SK-N-SH (cell line): ENCODE measurements at regions not wholly inside any gene's neighbourhood (a gene's known extent, or its start where the extent isn't known, plus 50 kb on each side); places are given as distances from the start of the nearest gene placed in this dataset.

Experiments
- CTCF ChIA-PET: fragments of 300-600, 350-600 bp; formaldehyde crosslinking; extraction: SDS; loops from one replicate; lab custom pipeline; 2021; lab: Yijun Ruan, JAX
- POLR2A ChIA-PET: fragments of 350-600 bp; sonication (Branson Sonifier 250); formaldehyde crosslinking; extraction: SDS; loops from one replicate; lab custom pipeline; 2020; ENCODE audit warnings: antibody characterized with exemption, inconsistent platforms; lab: Yijun Ruan, JAX
- DNase-seq: peaks from one replicate; pipeline ENCODE4 v3.0.0; 2012
- H2AFZ ChIP-seq: fragments of 200-600 bp; sonication (generic); 2 replicates; pipeline ENCODE4 v1.8.1; 2016; ENCODE audit warnings: antibody characterized with exemption, mild to moderate bottlenecking, low read depth
- H3F3A ChIP-seq: fragments of 200-600 bp; sonication (generic); replicated peaks from 2 replicates; pipeline ENCODE3; 2016; ENCODE audit warnings: antibody characterized with exemption, mild to moderate bottlenecking; ENCODE audit not compliant: insufficient read depth
- H3K27ac ChIP-seq, 2 experiments: fragments of 200-500 bp in 1 of 2; fragments of 200-600 bp in 1 of 2; sonication (Bioruptor generic) in 1 of 2; sonication (generic), shearing (Covaris generic) in 1 of 2; 2 replicates each; pipeline versions ENCODE4 v1.5.1 to v1.6.1; 2014 to 2016; ENCODE audit warnings: low read depth in 2 of 2, inconsistent platforms in 1 of 2, low read length in 1 of 2, mild to moderate bottlenecking in 1 of 2, mixed read lengths in 1 of 2
- H3K27me3 ChIP-seq: fragments of 200-600 bp; sonication (generic), shearing (Covaris generic); 2 replicates; pipeline ENCODE4 v1.6.1; 2016; ENCODE audit warnings: mixed run types; ENCODE audit not compliant: insufficient read depth
- H3K36me3 ChIP-seq, 2 experiments: fragments of 200-500 bp in 1 of 2; fragments of 200-600 bp in 1 of 2; sonication (Bioruptor generic) in 1 of 2; sonication (generic) in 1 of 2; replicated peaks in 1 of 2; 2 replicates each; pipeline versions ENCODE3 to v1.5.1; 2014 to 2016; ENCODE audit warnings: low read length in 1 of 2, mild to moderate bottlenecking in 1 of 2; ENCODE audit not compliant: insufficient read depth in 2 of 2, control insufficient read depth in 1 of 2
- H3K4me1 ChIP-seq, 2 experiments: fragments of 200-500 bp in 1 of 2; fragments of 200-600 bp in 1 of 2; sonication (Bioruptor generic) in 1 of 2; sonication (generic), shearing (Covaris generic) in 1 of 2; 2 replicates each; pipeline versions ENCODE4 v1.5.1 to v1.6.1; 2014 to 2016; ENCODE audit warnings: low read depth in 1 of 2, low read length in 1 of 2, mixed run types in 1 of 2; ENCODE audit not compliant: insufficient read depth in 2 of 2, control insufficient read depth in 1 of 2
- H3K4me2 ChIP-seq: fragments of 200-600 bp; sonication (generic), shearing (Covaris generic); 2 replicates; pipeline ENCODE4 v1.6.1; 2017; ENCODE audit warnings: mixed run types
- H3K4me3 ChIP-seq, 2 experiments: fragments of 200-500 bp in 1 of 2; fragments of 200-600 bp in 1 of 2; sonication (Bioruptor generic) in 1 of 2; sonication (generic), shearing (Covaris generic) in 1 of 2; 2 replicates each; pipeline versions ENCODE4 v1.5.1 to v1.8.1; 2014 to 2016; ENCODE audit warnings: low read depth in 2 of 2, inconsistent platforms in 1 of 2, low read length in 1 of 2, mild to moderate bottlenecking in 1 of 2, mixed read lengths in 1 of 2, moderate library complexity in 1 of 2
- H3K79me2 ChIP-seq: fragments of 200-600 bp; sonication (generic); 2 replicates; pipeline ENCODE4 v1.8.1; 2017; ENCODE audit warnings: mild to moderate bottlenecking; ENCODE audit not compliant: insufficient read depth
- H3K9ac ChIP-seq: fragments of 200-600 bp; sonication (generic); 2 replicates; pipeline ENCODE4 v1.6.1; 2017; ENCODE audit warnings: mixed run types
- H3K9me2 ChIP-seq: fragments of 200-600 bp; sonication (generic); 2 replicates; pipeline ENCODE4 v1.6.1; 2017; ENCODE audit warnings: mixed run types
- H3K9me3 ChIP-seq: fragments of 200-600 bp; sonication (generic); 2 replicates; pipeline ENCODE4 v1.6.1; 2017; ENCODE audit warnings: mixed run types, mild to moderate bottlenecking, moderate library complexity
- H4K20me1 ChIP-seq: fragments of 200-600 bp; sonication (generic); 2 replicates; pipeline ENCODE4 v1.6.1; 2017; ENCODE audit warnings: mild to moderate bottlenecking, mixed run types; ENCODE audit not compliant: insufficient read depth
- ELF1 ChIP-seq: IDR thresholded peaks from 2 replicates; pipeline ENCODE4 v1.4.0; 2012
- EZH2phosphoT487 ChIP-seq: fragments of 200-600 bp; sonication (generic); IDR thresholded peaks from 2 replicates; pipeline ENCODE4 v1.6.1; 2017; ENCODE audit warnings: low read depth, mixed run types, mild to moderate bottlenecking, antibody characterized with exemption, moderate library complexity, borderline replicate concordance
- GABPA ChIP-seq: IDR thresholded peaks from 2 replicates; pipeline ENCODE4 v1.4.0; 2012; ENCODE audit warnings: low read depth, mild to moderate bottlenecking
- NRF1 ChIP-seq: IDR thresholded peaks from 2 replicates; pipeline ENCODE4 v1.6.1; 2012; ENCODE audit warnings: low read depth, mild to moderate bottlenecking, low read length
- REST ChIP-seq: IDR thresholded peaks from 2 replicates; pipeline ENCODE4 v1.6.1; 2012; ENCODE audit warnings: mild to moderate bottlenecking, low read depth, low read length, moderate library complexity
- TCF12 ChIP-seq: IDR thresholded peaks from 2 replicates; pipeline ENCODE4 v1.4.0; 2012
- ZBTB33 ChIP-seq: IDR thresholded peaks from 2 replicates; pipeline ENCODE4 v1.4.0; 2012; ENCODE audit warnings: low read depth, borderline replicate concordance
- WGBS: methylation state at CpG from one replicate; pipeline ENCODE4 v1.1.6; 2017; ENCODE audit warnings: low lambda C conversion rate; 5-methylcytosine and 5-hydroxymethylcytosine counted together

- Histone ChIP-seq H4K20me1 (no peaks in the 10 kb centered on the region), H3K79me2 (no peaks in the 10 kb centered on the region), H3K9ac (no peak overlapping the region), H3K9me3 (no peaks in the 10 kb centered on the region), H3K27me3 (no peaks in the 10 kb centered on the region), H3K36me3 (no peaks in the 10 kb centered on the region), H3K27ac (no peak overlapping the region), H3K9me2 (no peaks in the 10 kb centered on the region), H3F3A (no peaks in the 10 kb centered on the region), H2AFZ (no peak overlapping the region), H3K4me2 (no peak overlapping the region), H3K4me1 (no peaks in the 10 kb centered on the region), H3K4me3 (no peak overlapping the region)
- TF ChIP-seq NRF1 (no peak), ZBTB33 (no peak), TCF12 (no peak), REST (no peak), EZH2phosphoT487 (no peak), GABPA (no peak)
- 17% methylated on average over 2 of the region's 2 CpGs for WGBS
- ChIA-PET POLR2A (no interaction called here), CTCF (interaction anchor here (0.8 kb wide), 1 partner anchor 1008 kb away, joined by 3 read pairs; no protein-coding TSS in a partner anchor)
- DNase-seq: no peak
Observed at GRCh38 chr17:10927712-10928111, 89.8 kb upstream of the PIRT start.

GRCh38 chr17:10920558-10921108, 82.7 kb upstream of the PIRT start:
- ChIA-PET CTCF (no interaction called here), POLR2A (no interaction called here)
- no peaks in the 10 kb centered on the region for H3F3A ChIP-seq
- H3K9ac ChIP-seq: no peak overlapping the region
- H3K4me1 ChIP-seq: no peaks in the 10 kb centered on the region
- H3K9me2 ChIP-seq: no peaks in the 10 kb centered on the region
- no peak overlapping the region for H2AFZ ChIP-seq
- no peak for DNase-seq
- no peak overlapping the region for H3K4me2 ChIP-seq
- no peak overlapping the region for H3K4me3 ChIP-seq
- H3K27ac ChIP-seq: no peak overlapping the region
- WGBS: 5% methylated on average over 5 of the region's 5 CpGs
- no peaks in the 10 kb centered on the region for H3K9me3 ChIP-seq
- no peak for TF ChIP-seq ELF1
- TF ChIP-seq, all 33 proteins: peak for 0
- Histone ChIP-seq H3K79me2 (no peaks in the 10 kb centered on the region), H3K27me3 (no peaks in the 10 kb centered on the region), H3K36me3 (no peaks in the 10 kb centered on the region), H4K20me1 (no peaks in the 10 kb centered on the region)
